Skin of body (tissue), 1 donor: ENCODE measurements at regions not wholly inside any gene's neighbourhood (a gene's known extent, or its start where the extent isn't known, plus 50 kb on each side); places are given as distances from the start of the nearest gene placed in this dataset.

Source experiments
- DNase-seq: peaks from one replicate; lab custom pipeline; 2025; lab: John Stamatoyannopoulos, UW

DNA sequence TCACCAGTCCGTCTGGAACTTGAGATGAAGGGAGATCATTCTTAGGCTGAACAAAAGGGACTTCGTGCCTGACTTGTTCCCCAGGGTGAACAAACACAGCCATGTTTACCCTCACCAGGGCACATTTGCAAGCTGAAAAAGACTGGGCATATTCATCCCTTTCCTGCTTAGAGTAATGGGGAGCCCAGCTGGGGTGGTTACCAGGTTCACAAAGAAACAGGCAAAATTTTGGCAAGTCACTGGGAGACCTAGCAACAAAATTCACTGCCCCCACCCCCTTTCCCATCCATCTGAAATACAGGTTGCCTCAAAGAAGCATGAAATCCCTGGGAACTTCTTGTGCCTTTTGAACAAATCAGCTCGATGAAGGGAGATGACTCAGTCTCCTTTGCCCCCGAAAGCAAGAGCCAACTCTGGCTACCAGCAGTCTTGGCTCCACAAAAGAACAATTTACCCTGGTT is 775.0 kb downstream of the SQOR start:
- no peak for DNase-seq

DNA sequence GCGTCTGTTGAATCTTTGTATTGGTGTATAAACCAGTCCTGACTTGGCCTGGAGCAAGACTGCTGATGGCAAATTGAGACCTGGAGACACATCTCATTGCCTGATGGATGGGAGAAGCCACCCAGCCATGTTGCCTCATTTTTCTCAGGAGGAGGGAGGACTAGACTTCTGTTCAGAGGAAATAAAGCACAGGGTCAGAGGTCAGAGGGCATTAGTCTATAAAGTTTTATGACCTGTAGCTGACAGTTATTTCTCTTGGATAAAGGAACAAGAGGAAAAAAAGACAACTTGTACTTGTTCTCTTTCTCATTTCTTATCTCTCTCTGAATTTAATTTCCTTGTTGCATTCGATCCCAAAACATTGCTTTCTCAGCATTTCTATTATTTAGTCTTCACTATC is 775.9 kb downstream of the SQOR start:
- no peak for DNase-seq

DNA sequence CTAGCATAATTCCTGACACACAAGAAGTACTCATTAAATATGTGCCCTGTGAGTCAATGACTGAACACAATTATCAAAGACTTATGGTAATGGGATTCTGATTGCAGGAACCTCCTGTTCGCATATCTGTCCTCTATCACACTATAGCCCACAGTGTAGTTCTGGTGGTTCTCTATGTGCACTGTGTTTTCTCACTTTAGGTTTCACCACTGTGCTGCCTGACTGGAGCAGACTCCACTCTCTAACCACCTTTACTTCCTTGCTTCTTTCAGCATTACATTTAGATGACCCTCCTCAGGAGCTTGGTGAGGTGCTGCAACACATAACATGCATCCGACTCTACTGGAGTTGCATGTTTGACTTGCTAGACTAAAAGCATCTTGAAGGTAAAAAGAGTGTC is 777.1 kb downstream of the SQOR start:
- DNase-seq: no peak

DNA sequence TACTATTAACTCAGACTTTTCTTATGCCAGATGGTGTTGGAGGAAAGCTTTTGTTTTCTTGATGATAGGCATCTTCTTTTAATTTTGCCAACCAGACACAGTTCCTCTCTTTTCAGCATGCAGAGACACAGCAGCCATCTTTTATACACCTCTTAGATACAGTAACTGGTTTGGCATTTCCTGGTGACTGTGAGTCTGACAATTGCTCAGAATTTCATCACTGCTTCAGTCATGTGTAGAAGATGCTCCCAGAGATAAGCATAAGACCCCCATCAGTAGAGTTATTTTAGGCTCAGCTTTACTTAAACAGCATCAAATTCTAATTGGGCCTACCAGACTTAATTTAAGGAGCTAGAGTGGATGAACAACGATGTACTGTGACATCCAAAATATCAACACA is 779.0 kb downstream of the SQOR start:
- no peak for DNase-seq

DNA sequence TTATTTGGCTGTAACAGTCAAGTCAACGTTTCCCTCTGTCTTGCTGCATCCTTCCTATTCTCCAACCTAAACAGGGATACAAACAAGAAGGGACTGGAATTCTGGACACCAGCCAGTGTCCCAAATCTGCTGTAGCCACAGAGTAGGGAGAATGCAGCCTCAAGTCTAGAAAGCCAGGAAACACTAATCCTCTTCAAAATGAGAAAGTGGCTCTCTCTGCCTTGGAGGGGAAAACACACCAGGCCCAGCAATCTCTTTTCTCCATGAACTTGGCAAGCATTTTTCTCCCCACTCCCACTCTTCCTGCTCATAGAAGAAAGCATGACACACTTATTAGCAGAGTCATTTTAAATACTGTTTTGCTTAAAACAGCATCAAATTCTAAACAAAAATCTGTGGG is 781.7 kb downstream of the SQOR start:
- DNase-seq: no peak

DNA sequence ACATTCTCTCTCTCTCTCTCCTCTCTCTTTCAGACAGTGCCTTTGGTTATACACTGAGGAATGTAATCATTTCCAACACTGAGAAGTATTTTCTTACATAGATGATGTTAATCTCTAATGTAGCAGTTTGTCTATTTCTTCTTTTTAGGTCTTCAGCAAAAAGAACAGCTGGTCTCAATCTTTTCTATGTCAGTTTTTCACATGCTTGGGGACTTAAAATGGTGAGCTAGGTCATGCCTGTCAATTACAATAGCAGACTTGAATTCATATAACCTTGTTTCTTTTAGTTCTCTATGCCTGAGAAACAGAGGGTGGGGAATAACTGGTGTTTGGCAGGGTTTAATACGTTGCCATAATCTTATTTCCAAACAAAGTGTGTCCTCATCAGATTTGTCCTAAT is 786.2 kb downstream of the SQOR start:
- DNase-seq: peak; percentile 37

DNA sequence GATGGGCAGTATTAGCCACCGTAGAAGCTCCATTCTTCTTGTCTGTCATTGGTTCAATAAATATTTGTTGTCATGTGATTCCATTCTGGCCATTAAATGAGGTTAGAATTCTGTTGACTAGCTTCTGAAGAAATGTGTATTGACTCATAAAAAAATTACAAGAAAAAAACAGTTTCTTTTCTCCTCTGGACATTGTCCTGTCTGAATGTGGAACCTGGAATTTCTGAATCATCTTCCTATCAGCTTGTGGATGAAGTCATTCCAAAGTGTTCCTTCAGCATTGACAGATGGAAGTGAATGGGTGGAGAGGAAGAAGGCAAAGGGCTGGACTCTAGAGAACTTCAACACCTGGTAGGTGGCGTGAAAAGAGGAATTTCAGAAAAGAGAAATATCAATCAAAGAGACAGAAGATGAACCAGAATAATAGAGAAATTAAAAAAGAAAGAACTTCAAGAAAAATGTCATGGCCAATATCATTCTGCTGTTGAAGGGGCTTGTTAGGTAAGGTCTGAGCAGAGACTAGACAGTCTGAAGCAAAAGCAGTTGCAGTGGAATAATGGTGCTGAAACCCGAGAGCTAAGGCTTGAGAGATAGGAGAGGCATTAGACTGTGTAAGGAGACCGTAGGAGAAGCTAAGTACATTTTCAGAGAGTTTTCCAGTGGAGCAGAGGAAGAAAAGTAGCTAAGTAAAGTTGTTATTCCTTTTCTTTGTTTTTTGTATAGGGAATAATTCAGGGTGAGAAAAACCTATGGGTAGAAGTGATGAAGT is 806.6 kb downstream of the SQOR start:
- DNase-seq: no peak

DNA sequence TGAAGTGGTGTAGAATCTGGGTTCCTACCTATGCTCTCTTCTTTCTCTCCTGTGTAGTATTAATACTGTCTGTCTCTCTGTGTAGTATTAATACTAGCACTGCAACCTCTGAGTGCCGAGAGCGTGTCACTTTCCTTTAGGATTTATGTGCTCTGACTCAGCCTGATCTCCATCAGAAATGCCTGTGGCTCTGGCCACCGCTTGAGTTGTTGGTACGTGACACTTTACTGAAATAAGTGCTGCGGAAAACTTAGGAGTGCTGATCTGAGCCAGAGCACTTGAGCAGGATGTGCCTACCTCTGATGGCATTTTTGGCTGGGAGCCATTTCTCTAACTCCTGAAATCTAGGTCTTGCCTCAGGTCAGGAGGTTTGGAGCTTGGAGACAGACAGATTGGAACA is 807.4 kb downstream of the SQOR start:
- no peak for DNase-seq

DNA sequence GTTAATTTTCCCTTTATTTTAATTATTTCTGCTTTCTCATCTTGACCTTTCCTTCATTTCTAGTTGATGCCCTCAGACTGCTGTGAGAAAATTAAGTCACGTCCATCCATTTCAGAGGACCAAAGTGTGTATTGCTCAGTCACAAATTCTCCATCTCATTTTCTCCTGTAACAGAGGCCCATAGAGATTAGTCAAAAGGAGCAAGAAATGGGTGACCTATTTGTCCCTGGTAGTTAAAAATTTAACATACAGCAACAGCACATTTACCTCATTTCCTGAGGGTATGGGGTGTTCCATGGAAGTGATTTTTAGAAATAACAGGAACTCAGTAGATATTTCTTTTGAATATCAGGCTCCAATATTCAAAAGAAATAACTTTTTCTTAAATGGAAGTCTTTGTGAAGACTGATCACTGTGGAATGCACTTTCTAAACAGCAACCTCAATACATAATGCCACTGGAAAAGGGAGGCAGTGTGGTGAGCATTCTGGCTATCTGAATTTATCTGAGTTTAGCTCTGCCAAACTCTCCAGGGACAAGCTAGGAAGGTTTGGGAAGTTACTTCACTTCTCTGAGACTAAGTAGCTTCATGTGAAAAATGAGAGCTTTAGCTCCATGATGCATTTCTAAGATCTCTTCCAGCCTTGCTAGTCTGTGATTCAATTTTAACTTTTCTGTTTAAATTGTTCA is 808.2 kb downstream of the SQOR start:
- no peak for DNase-seq

DNA sequence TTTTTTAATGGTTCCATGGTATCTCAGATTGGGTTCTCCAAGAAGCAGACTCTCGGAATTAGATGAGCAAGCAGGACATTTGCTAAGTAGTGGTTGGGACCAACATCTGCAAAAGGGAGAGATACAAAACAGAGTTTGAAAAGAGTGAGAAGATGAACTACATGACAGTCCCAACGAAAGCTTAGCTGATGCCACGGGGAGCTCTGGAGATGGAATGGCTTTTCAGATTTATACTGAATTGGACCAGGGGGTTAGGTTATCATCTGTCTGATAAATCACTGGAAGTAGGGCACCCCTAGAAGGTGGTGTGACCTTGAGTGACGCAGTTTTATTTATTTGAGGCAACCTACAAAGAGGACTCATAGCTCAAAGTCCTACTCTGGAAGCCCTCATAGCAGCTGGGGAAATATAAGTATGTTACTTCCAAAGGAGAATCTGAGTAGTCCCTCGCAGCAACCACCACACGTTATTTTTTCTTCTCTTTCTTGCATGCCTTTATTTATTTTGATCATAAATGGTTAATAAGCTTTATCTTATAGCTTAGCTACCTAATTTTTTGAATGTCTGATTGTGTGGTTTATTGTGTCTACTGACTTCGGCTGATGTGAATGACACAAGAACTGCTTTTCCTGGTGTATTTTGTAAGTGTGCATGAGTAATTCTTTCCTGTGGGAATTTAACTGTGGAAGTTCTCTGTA is 815.4 kb downstream of the SQOR start:
- no peak for DNase-seq

DNA sequence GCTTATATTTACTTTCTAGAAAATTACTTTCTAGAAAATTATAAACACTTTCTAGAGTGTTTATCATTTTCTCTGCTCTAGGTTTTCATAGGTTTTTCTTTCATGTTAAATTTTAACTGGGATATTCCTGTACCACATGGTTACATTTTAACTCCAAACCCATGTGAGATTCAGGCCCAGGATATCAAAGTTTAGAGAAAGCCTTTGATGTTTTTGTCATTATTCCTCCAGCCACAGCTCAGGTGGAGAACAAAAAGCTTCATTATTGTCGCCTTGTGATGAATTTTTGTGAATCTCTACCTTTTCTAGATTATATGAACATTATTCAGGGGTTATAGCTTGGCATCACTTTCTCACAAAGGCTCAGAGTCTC is 816.0 kb downstream of the SQOR start:
- DNase-seq: no peak

DNA sequence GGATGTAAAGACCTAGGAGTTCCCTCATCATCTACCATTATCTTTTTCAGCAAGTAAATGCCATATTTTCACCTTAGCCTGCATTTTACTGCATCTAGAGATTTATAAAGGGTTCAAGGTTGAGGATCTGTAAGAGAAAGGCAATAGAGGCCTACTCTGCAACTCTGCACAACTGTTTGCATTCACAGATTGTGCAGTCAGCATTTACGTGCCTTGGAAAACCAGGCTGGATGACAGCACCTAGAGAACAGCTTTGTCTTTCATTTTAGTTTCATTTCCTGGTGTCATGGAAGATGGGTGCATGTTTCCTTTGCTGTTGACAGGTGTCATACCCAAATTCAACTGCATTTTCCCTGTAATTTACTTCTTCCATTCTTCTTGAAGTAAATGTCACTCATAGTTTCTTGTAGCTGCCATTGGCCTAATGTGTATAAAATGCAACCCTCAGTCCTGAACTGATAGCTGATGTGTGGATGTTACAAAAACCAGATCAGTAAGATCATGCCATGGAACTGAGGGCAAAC is 817.5 kb downstream of the SQOR start:
- no peak for DNase-seq

DNA sequence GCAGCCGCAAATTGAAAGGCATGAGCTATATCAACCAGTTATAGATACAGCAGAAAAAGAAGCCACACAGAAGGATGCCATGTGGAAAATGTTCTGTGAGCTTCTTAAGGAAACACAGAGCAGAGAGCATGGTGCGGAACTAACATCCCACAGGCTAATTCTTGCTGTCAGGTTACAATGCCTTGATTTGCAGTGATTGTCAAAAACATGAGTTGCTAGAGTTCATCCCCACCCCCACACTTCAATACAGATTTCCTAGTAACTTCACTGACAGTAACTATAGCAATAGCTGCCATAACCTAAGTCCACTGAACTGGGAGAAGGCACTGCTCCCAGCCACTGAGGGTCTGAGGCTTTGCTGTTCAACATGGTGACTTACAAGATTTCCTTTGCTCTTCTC is 821.6 kb downstream of the SQOR start:
- DNase-seq: no peak

DNA sequence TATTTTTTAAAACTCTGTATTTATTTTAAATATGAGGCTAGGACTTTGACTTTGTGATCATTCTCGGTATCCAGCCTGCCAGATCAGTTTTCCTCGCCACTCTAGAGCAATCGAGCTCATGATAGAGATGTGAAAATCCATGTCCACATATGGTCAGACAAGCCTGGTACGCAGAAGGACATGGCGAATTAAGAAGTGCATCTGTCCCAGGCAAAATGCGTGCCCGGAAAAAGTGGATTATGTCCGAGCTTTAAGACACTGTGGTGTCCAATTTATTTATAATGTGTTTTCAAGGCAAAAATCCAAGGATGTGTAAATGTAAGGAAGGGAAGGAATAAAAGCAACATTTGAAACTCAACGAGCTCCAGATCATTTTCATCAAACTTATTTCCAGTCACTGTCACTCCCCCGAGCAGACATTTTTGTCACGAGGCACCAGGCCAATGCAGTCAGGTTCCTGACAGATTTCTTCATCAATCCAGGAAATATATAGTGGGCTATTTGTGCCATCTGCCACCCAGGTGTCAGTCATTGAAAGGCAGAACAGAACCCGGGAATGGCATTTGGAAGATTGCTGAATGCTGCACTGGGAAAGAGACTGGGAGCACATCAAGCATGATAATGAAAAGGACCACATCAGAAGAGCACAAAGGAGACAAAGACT is 825.7 kb downstream of the SQOR start:
- DNase-seq: peak; percentile 28

DNA sequence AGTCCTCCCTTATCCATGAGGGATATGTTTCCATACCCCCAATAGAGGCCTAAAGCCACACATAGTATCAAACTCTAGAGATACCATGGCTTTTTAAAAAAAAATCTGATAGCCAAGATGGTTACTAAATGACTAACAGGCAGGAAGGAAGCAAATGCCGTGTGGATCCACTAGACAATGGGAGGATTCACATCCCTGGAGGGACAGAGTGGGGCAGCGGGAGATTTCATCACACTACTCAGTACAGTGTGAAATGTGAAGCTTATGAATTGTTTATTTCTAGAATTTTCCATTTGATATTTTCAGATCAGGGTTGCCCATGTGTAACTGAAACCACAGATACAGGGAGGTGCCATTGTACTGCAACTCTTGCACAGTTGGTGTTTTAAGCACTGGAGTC is 826.6 kb downstream of the SQOR start:
- DNase-seq: no peak

DNA sequence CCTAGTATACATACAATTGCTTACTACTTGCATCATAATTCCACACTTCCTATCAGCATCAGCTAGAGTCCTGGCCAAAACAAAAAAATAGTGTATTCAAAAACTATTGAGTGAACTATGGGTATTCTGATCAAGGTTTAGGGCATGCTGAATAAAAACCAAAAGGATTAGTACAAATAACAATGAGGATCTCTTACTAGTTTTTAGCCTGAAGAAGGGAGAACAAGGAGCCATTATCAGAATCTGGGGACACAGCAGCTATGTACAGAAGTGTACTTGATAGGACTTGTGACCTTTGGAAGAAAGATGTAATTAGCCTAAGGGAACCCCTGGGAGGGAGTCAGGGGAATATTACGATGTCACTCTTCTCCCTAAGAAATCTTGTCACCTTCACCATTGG is 832.2 kb downstream of the SQOR start:
- no peak for DNase-seq

DNA sequence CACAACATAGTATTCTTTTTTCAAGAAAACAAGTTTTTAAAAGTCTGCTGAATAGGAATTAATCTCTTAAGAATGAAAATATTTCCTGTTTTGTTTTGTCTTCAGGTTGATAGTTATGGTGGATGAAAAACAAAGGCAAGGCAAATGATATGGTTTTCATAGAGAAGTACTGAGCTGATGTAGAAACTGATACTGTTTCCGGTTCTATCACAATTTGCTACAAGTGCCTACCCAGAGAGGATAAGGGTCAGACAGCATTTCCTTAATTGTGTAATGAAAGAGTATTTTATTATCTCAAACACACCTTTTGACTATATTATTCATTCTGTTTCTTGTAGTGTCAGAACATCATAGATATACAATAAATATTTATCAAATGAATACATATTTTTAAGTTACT is 836.3 kb downstream of the SQOR start:
- DNase-seq: no peak

DNA sequence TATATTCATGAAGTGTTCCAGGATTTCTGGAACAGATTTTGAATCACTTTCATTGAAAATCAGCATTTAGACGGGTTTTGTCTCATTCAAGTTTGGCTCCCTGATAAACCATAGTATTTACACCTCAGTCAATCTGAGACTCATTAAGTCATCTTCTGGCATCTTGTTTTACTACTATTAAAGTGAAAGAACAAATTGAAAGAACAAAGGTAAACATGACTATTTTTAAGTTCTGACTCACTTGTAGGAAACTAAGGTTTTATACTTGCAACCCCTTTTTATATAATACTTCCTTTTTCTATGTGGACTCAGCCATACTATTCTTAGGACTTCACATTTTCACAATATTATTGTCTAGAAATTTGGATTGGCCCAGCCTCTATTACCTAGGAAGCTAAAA is 854.4 kb downstream of the SQOR start:
- DNase-seq: no peak

DNA sequence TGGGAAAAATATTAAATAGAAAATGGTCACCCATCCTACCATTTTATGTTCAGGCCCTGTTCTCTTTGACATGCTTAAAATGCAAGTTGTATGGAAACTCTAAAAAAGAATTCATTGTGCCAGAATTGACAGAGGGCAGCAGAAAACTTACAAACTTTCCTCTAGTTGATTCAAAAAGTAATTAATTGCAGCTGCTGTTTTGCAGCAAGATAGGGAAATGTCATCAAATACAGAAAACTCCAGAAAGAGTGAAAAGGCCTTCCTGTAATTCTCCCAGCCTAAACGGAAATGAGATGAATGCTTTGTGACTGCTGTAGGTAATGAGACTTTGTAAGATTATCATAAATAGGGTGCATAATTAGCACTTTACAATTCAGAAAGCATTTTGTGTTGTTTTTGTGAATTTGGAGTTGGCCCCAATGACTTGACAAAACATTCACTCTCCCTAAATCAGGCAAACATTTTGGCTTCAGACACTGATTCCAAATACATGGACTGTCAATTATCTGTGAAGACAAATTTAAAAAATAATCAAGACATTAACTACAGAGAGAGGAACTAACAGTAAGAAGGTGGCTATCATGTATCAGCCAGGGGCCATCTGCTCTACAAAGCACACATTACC is 861.8 kb downstream of the SQOR start:
- peak; percentile 63 for DNase-seq

DNA sequence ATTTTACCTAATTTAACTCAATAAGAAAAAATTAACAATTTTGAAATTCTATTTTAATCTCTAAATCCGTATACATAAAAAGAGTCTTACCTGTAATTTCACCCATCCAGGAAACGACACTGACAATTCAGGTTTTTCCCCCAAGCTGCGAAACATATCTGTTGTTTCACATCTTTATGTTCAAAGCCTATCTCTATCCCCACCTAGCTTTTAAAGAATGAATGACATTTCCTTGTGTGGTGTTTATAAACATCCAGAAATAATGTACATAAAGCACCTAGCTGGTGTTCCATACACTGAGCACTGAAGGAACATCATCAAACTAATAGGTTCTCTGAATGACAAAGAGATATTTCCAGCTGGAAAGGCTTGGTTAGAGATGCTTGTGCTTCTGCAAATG is 867.8 kb downstream of the SQOR start:
- no peak for DNase-seq

DNA sequence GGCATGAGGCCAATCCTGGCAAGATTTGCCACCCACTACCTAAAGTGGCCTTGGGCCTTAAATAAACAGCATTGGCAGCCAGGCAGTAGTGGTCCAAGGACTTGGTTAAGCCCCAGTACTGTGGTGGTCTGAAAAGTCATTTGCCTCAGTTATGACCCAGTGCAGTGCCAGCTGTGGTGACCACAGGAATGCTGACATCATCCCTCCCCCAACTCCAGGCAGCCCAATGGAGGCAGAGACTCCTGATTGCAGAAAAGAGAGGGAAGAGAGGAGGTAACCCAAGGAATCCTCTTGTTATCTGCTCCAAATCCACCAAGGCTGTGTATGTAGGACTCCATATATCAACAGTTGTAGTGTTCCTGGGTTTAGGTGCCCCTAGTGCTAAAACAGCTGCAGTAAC is 883.6 kb downstream of the SQOR start:
- DNase-seq: no peak
